ENCODE measurements at regions not wholly inside any gene's neighbourhood (a gene's known extent, or its start where the extent isn't known, plus 50 kb on each side); places are given as distances from the start of the nearest gene placed in this dataset.
"Not testable (repeated sequence)": the region's sequence is repeated elsewhere in the genome, so short reads cannot be mapped to it uniquely, and the experiment has no call there.

DNA sequence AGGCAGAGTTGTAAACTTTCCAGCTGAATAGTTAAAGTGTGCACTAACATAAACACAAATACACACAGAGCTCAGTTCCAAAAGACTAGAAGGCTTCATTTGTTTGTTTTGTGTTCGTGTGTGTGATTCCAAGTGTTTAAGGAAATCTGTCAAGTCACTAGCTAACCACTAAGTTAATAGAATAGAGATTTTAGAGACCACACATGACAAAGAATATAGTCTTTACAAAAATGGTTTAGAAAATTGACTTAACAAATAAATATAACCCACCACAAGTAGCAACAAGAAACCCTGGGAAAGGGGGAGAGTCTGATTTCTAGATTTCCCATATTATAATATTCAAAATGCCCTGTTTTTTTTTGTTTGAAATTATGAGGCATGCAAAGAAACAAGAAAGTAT, 209.4 kb downstream of the FZD1 start:
- POLR2A ChIA-PET, result no interaction called here
- Mint-ChIP-seq H3K4me3 (no peak overlapping the region), H3K27me3 (no peaks in the 10 kb centered on the region), H3K9me3 (peaks cover 2% of the 10 kb centered on the region), H3K36me3 (ENCODE audit: low read depth) (no peaks in the 10 kb centered on the region), H3K4me1 (no peaks in the 10 kb centered on the region), H3K27ac (no peak overlapping the region)
- CTCF ChIA-PET, result no interaction called here
- no peak for DNase-seq

DNA sequence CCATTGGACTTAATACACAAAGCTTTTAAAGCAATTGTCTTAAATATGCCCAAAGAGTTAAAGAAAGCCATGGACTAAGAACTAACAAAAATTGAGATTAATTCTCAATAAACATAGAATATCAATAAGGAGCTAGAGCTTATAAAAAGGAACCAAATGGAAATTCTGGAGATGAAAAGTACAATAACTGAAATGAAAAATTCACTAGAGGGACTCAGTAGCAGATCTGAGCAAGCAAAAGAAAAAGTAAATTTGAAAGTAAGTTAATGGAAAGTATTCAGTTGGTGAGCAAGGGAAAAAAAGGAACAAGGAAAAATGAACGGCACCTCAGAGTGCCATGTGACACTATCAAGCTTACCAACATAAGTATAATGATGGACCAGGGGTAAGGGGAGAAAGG, 209.8 kb downstream of the FZD1 start:
- no peak for DNase-seq
- ChIA-PET POLR2A (no interaction called here), CTCF (no interaction called here)
- H3K4me3 Mint-ChIP-seq, result no peak overlapping the region
- peaks cover 2% of the 10 kb centered on the region for H3K9me3 Mint-ChIP-seq
- no peaks in the 10 kb centered on the region for H3K36me3 Mint-ChIP-seq (ENCODE audit: low read depth)
- no peaks in the 10 kb centered on the region for H3K27me3 Mint-ChIP-seq
- no peak overlapping the region for H3K27ac Mint-ChIP-seq
- no peaks in the 10 kb centered on the region for H3K4me1 Mint-ChIP-seq

DNA sequence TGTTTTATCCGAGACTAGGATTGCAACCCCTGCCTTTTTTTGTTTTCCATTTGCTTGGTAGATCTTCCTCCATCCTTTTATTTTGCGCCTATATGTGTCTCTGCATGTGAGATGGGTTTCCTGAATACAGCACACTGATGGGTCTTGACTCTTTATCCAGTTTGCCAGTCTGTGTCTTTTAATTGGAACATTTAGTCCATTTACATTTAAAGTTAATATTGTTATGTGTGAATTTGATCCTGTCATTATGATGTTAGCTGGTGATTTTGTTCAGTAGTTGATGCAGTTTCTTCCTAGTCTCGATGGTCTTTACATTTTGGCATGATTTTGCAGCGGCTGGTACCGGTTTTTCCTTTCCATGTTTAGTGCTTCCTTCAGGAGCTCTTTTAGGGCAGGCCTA, 216.2 kb downstream of the FZD1 start:
- CTCF ChIA-PET; H3K27me3 Mint-ChIP-seq; DNase-seq; H3K27ac Mint-ChIP-seq; H3K4me3 Mint-ChIP-seq; H3K4me1 Mint-ChIP-seq; POLR2A ChIA-PET; H3K9me3 Mint-ChIP-seq; H3K36me3 Mint-ChIP-seq (ENCODE audit: low read depth): not testable (repeated sequence)

DNA sequence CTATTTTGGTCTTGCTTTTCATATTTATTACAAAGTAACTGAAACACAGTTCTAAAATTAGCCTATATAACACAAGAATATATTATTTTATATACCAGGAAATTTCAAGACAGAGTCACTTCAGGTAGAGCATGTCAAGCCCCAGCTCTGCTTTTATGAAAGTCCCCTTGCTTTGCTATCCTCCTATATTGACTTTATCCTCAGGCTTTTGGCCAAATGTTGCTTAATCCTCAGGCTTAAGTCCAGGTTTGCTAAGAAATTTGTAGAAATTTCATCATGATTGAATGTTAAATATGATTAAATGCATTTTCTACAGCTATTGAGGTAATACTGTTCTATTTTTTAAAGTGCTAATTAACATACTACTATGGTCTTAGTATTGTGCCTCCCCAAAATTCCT, 227.6 kb downstream of the FZD1 start:
- ChIA-PET POLR2A (no interaction called here), CTCF (no interaction called here)
- Mint-ChIP-seq H3K9me3 (peaks cover 5% of the 10 kb centered on the region), H3K27me3 (no peaks in the 10 kb centered on the region), H3K36me3 (ENCODE audit: low read depth) (no peaks in the 10 kb centered on the region), H3K4me3 (no peak overlapping the region), H3K27ac (no peak overlapping the region), H3K4me1 (no peaks in the 10 kb centered on the region)
- no peak for DNase-seq

DNA sequence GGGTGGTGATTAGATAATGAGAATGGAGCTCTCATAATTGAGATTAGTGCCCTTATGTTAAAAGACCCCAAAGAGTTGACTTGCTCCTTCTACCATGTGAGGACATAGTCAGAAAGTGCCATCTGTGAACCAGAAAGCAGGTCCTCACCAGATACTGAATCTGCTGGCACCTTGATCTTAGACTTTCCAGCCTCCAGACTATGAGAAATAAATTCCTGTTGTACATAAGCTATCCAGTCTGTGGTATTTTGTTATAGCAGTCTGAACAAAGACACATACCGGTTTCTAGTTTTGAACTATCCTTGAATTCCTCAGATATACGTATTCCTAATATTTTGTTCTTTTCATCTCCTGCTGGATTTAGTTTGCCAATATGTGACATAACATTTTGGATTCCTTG, 228.1 kb downstream of the FZD1 start:
- H3K4me3 Mint-ChIP-seq, result no peak overlapping the region
- no peaks in the 10 kb centered on the region for H3K4me1 Mint-ChIP-seq
- H3K27me3 Mint-ChIP-seq, result no peaks in the 10 kb centered on the region
- no peak for DNase-seq
- ChIA-PET CTCF (no interaction called here), POLR2A (no interaction called here)
- no peak overlapping the region for H3K27ac Mint-ChIP-seq
- H3K36me3 Mint-ChIP-seq (ENCODE audit: low read depth), result no peaks in the 10 kb centered on the region
- H3K9me3 Mint-ChIP-seq, result peaks cover 3% of the 10 kb centered on the region

DNA sequence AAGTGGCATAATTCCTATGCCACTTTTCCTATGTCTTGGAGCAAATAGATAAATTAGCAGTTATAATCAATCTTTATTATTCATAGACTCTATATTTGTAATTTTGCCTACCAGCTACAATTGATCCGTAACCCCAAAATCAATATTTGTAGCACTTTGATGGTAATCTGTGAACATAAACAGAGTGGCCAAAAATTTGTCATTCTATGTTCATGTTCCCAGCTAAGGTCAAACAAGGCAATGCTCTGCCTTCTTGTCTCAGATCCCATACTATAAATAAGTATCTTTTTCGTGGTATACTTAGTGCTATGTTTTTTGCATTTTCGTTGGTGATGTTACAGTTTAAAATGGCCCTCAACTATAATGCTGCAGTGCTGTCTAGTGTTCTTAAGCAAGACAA, 228.5 kb downstream of the FZD1 start:
- ChIA-PET POLR2A (no interaction called here), CTCF (no interaction called here)
- Mint-ChIP-seq H3K9me3 (peaks cover 3% of the 10 kb centered on the region), H3K36me3 (ENCODE audit: low read depth) (no peaks in the 10 kb centered on the region), H3K27me3 (no peaks in the 10 kb centered on the region), H3K27ac (no peak overlapping the region), H3K4me3 (no peak overlapping the region), H3K4me1 (no peaks in the 10 kb centered on the region)
- no peak for DNase-seq

DNA sequence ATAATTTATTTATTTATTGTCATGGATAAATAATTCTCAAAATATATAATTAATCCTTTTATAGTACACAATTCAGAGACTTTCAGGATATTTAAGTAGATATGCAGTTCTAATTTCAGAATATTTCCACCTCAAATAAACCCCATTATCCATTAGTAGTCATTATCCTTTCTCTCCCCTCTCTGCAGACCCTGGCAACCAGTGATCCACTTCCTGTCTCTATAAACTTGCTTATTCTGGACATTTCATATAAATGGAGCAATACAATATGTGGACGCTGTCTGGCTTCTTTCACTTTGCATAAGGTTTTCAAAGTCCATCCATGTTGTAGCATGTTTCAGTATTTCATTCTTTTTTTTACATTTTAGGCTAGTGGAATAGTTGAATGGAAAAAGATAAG, 230.2 kb downstream of the FZD1 start:
- peaks cover 3% of the 10 kb centered on the region for H3K9me3 Mint-ChIP-seq
- DNase-seq, result no peak
- no peak overlapping the region for H3K4me3 Mint-ChIP-seq
- POLR2A ChIA-PET, result no interaction called here
- H3K27me3 Mint-ChIP-seq, result no peaks in the 10 kb centered on the region
- CTCF ChIA-PET, result no interaction called here
- no peaks in the 10 kb centered on the region for H3K4me1 Mint-ChIP-seq
- no peak overlapping the region for H3K27ac Mint-ChIP-seq
- no peaks in the 10 kb centered on the region for H3K36me3 Mint-ChIP-seq (ENCODE audit: low read depth)

DNA sequence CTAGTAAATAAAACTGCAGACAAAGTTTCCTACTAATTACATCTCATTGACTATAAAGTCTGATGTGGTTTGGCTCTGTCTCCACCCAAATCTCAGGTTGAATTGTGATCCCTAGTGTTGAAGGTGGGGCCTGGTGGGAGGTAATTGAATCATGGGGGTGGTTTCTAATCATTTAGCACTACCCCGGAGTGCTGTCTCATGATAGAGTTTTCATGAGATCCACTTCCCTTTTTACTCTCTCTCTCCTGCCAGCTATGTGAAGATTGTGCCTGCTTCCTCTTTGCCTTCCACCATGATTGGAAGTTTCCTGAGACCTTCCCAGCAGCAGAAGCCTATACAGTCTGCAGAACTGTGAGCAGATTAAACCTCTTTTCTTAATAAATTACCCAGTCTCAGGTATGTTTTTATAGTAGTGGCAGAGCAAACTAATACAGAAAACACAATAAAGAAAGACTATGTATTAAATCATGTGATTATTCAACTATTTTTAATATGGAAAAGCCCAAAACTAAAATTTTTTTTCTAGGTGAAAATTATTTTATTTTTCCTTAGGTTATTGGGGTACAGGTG, 232.1 kb downstream of the FZD1 start:
- Mint-ChIP-seq H3K4me3 (no peak overlapping the region), H3K9me3 (peaks cover 5% of the 10 kb centered on the region), H3K4me1 (no peaks in the 10 kb centered on the region), H3K36me3 (ENCODE audit: low read depth) (no peaks in the 10 kb centered on the region), H3K27me3 (no peaks in the 10 kb centered on the region), H3K27ac (no peak overlapping the region)
- CTCF ChIA-PET, result no interaction called here
- POLR2A ChIA-PET, result no interaction called here
- no peak for DNase-seq

DNA sequence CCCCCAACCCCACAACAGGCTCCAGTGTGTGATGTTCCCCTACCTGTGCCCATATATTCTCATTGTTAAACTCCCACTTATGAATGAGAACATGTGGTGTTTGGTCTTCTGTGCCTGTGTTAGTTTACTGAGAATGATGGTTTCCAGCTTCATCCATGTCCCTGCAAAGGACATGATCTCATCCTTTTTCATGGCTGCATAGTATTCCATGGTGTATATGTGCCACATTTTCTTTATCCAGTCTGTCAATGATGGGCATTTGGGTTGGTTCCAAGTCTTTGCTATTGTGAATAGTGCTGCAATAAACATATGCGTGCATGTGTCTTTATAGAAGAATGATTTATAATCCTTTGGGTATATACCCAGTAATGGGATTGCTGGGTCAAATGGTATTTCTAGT, 233.0 kb downstream of the FZD1 start:
- H3K4me1 Mint-ChIP-seq; H3K4me3 Mint-ChIP-seq; POLR2A ChIA-PET; CTCF ChIA-PET; DNase-seq; H3K36me3 Mint-ChIP-seq (ENCODE audit: low read depth); H3K27ac Mint-ChIP-seq; H3K27me3 Mint-ChIP-seq; H3K9me3 Mint-ChIP-seq: not testable (repeated sequence)

DNA sequence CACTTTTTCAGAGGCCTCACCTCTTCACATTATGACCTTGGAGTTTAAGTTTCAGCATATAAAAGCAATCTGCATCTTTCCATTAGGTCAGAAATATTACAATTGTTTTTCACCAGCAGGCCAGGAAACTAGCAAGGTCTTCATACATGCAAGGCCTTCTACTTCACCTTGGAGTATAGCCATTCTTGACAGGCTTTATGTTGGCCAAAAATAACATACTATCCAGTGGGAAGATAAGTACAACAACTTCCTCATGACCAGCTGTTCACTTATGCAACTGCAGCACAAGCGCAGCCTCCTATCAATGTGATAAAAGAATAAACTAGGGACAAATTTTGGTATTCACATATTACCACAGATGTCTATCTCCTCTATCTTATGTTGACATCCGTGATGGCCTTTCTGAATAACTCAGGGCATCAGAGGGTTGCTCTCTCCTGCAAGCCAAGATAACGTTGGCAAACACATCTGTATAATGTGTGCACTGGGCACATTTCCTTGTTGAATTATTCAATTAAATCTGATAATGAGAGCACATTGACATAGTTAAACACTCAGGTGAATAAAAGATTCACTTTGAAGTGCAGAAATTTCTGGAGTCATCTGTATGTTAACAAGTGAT, 239.8 kb downstream of the FZD1 start:
- no peaks in the 10 kb centered on the region for H3K36me3 Mint-ChIP-seq (ENCODE audit: low read depth)
- CTCF ChIA-PET, result interaction anchor here (0.6 kb wide), 1 partner anchor 134 kb away, joined by 5 read pairs; no protein-coding TSS in a partner anchor
- POLR2A ChIA-PET, result no interaction called here
- peaks cover 2% of the 10 kb centered on the region for H3K9me3 Mint-ChIP-seq
- H3K27me3 Mint-ChIP-seq, result no peaks in the 10 kb centered on the region
- no peak overlapping the region for H3K4me3 Mint-ChIP-seq
- DNase-seq, result no peak
- H3K4me1 Mint-ChIP-seq, result no peaks in the 10 kb centered on the region
- H3K27ac Mint-ChIP-seq, result no peak overlapping the region

DNA sequence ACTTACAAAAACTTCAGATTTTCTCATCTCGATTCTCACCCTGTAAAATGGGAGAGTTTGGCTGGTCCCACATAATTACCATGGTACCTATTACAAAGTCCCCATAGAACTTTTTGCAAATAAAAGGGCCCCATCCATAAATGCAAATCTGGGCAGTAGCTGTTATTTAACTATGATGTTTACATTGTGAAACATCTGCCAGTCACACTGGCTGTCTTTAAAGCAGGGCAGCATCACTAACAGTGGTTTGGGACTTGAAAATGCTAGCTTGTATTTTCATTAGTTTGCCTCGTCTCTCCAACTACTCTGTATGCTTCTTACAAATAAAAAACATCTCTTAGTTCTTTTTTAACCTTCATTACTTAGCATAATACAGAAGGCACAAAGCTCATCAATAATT, 240.7 kb downstream of the FZD1 start:
- H3K27ac Mint-ChIP-seq, result no peak overlapping the region
- no peak for DNase-seq
- H3K4me3 Mint-ChIP-seq, result no peak overlapping the region
- no peaks in the 10 kb centered on the region for H3K4me1 Mint-ChIP-seq
- CTCF ChIA-PET, result interaction anchor here (0.6 kb wide), 1 partner anchor 135 kb away, joined by 5 read pairs; no protein-coding TSS in a partner anchor
- H3K36me3 Mint-ChIP-seq (ENCODE audit: low read depth), result no peaks in the 10 kb centered on the region
- no peaks in the 10 kb centered on the region for H3K27me3 Mint-ChIP-seq
- POLR2A ChIA-PET, result no interaction called here
- peaks cover 2% of the 10 kb centered on the region for H3K9me3 Mint-ChIP-seq

DNA sequence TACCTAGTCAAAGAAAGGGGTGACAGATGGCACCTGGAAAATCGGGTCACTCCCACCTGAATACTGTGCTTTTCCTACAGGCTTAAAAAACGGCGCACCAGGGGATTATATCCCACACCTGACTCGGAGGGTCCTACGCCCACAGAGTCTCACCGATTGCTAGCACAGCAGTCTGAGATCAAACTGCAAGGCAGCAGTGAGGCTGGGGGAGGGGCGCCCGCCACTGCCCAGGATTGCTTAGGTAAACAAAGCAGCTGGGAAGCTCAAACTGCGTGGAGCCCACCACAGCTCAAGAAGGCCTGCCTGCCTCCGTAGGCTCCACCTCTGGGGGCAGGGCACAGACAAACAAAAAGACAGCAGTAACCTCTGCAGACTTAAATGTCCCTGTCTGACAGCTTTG, 242.7 kb downstream of the FZD1 start:
- H3K4me3 Mint-ChIP-seq; CTCF ChIA-PET; H3K36me3 Mint-ChIP-seq (ENCODE audit: low read depth); POLR2A ChIA-PET; DNase-seq; H3K27ac Mint-ChIP-seq; H3K4me1 Mint-ChIP-seq; H3K27me3 Mint-ChIP-seq; H3K9me3 Mint-ChIP-seq: not testable (repeated sequence)

DNA sequence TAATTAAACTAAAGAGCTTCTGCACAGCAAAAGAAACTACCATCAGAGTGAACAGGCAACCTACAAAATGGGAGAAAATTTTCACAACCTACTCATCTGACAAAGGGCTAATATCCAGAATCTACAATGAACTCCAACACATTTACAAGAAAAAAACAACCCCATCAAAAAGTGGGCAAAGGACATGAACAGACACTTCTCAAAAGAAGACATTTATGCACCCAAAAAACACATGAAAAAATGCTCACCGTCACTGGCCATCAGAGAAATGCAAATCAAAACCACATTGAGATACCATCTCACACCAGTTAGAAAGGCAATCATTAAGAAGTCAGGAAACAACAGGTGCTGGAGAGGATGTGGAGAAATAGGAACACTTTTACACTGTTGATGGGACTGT, 247.6 kb downstream of the FZD1 start:
- H3K9me3 Mint-ChIP-seq; H3K4me1 Mint-ChIP-seq; DNase-seq; CTCF ChIA-PET; POLR2A ChIA-PET; H3K27ac Mint-ChIP-seq; H3K36me3 Mint-ChIP-seq (ENCODE audit: low read depth); H3K27me3 Mint-ChIP-seq; H3K4me3 Mint-ChIP-seq: not testable (repeated sequence)

DNA sequence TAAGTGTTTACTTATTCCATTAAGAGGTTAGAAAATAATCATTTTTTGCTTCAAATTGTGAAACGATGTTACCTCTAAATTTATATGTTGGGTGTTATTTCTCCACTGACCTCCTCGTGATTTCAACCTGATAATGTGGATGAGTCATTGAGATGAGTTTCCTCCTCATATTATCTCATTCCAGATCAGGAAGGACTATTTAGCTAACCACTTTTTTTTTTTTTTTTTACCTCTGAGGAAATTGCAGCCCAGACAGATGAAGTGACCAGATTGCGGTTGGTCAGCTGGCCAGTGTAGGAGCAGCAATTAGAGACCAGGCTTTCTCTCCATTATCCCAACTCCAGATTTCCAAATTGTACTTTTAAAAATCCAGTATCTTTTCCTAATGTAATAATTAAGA, 248.7 kb downstream of the FZD1 start:
- POLR2A ChIA-PET, result no interaction called here
- Mint-ChIP-seq H3K27ac (no peak overlapping the region), H3K9me3 (peaks cover 5% of the 10 kb centered on the region), H3K4me1 (no peaks in the 10 kb centered on the region), H3K36me3 (ENCODE audit: low read depth) (no peaks in the 10 kb centered on the region), H3K4me3 (no peak overlapping the region), H3K27me3 (no peaks in the 10 kb centered on the region)
- DNase-seq, result no peak
- CTCF ChIA-PET, result no interaction called here

DNA sequence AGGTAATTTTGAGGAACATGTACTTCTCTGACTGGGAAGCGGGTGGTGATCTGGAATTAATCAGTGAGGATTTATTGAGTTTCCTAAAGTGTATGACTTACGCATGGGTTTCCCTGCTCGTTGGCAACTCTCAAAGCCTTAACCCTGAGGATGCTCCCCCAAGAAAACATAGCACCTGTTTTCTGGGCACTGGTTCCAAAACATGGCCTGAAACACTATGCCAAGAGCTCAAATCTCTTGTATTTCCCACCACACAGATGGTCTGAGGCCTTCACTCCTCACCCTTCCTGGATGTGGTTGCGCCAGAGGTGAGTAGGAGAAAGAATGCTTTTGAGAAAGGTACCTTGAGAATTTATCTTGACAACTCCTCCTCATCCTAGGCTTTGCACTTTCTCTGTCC, 250.4 kb downstream of the FZD1 start:
- Mint-ChIP-seq H3K9me3 (peaks cover 5% of the 10 kb centered on the region), H3K27ac (no peak overlapping the region), H3K4me3 (no peak overlapping the region), H3K36me3 (ENCODE audit: low read depth) (no peaks in the 10 kb centered on the region), H3K27me3 (no peaks in the 10 kb centered on the region), H3K4me1 (no peaks in the 10 kb centered on the region)
- POLR2A ChIA-PET, result no interaction called here
- no peak for DNase-seq
- CTCF ChIA-PET, result no interaction called here

Data from activated CD4-positive, alpha-beta memory T cell treated with anti-CD3 and anti-CD28 coated beads, Interleukin-2, amount 10 ng/mL, durations not matched to agents 7 days and 5 days (primary cell).